Activated CD4-positive, alpha-beta T cell treated with anti-CD3 and anti-CD28 coated beads, Interleukin-2, amount 10 ng/mL, durations not matched to agents 24 days and 14 days (primary cell): ENCODE measurements at regions not wholly inside any gene's neighbourhood (a gene's known extent, or its start where the extent isn't known, plus 50 kb on each side); places are given as distances from the start of the nearest gene placed in this dataset.

ENCODE experiments used
- DNase-seq: peaks from one replicate; pipeline ENCODE4 v3.0.0; 2022
- H3K27ac Mint-ChIP-seq: one replicate; pipeline ENCODE4 v1.8.0; 2022; ENCODE audit warnings: mild to moderate bottlenecking, mixed read lengths
- H3K27me3 Mint-ChIP-seq: one replicate; pipeline ENCODE4 v1.8.0; 2022; ENCODE audit warnings: mixed read lengths
- H3K36me3 Mint-ChIP-seq: one replicate; pipeline ENCODE4 v1.8.0; 2022; ENCODE audit warnings: low read depth, mild to moderate bottlenecking, mixed read lengths
- H3K4me1 Mint-ChIP-seq: one replicate; pipeline ENCODE4 v1.8.0; 2021; ENCODE audit warnings: mixed read lengths
- H3K4me3 Mint-ChIP-seq: one replicate; pipeline ENCODE4 v1.8.0; 2022; ENCODE audit warnings: mild to moderate bottlenecking, moderate library complexity, mixed read lengths
- H3K9me3 Mint-ChIP-seq: one replicate; pipeline ENCODE4 v1.8.0; 2021; ENCODE audit warnings: mixed read lengths
- intact Hi-C: fragments of 100-400 bp; cut with micrococcal nuclease; formaldehyde crosslinking; loops from one replicate; pipeline ENCODE4 v1.15.1; 2023

GRCh38 chr15:70302360-70302759 lies 204.6 kb upstream of the TLE3 start:
- H3K27ac Mint-ChIP-seq: no peak overlapping the region
- H3K9me3 Mint-ChIP-seq: no peaks in the 10 kb centered on the region
- no peak overlapping the region for H3K4me3 Mint-ChIP-seq
- H3K27me3 Mint-ChIP-seq: peaks cover 18% of the 10 kb centered on the region
- intact Hi-C loops: loop anchor here (5.0 kb wide), 1 partner anchor 160 kb away; no protein-coding TSS in a partner anchor
- no peaks in the 10 kb centered on the region for H3K36me3 Mint-ChIP-seq
- peaks cover 9% of the 10 kb centered on the region for H3K4me1 Mint-ChIP-seq
- no peak for DNase-seq

GRCh38 chr15:70301396-70301795 lies 203.7 kb upstream of the TLE3 start:
- intact Hi-C loops: loop anchor here (2.0 to 5.0 kb wide), 2 partner anchors 43 to 159 kb away; no protein-coding TSS in a partner anchor
- Mint-ChIP-seq H3K27me3 (peaks cover 19% of the 10 kb centered on the region), H3K36me3 (no peaks in the 10 kb centered on the region), H3K4me1 (peaks cover 9% of the 10 kb centered on the region), H3K9me3 (no peaks in the 10 kb centered on the region), H3K27ac (no peak overlapping the region), H3K4me3 (no peak overlapping the region)
- no peak for DNase-seq

- peaks cover 9% of the 10 kb centered on the region for H3K4me1 Mint-ChIP-seq
- DNase-seq: peak; percentile 89
- H3K4me3 Mint-ChIP-seq: no peak overlapping the region
Measured at GRCh38 chr15:70299931-70300869, 202.5 kb upstream of the TLE3 start.

GRCh38 chr15:70297465-70298058 lies 199.8 kb upstream of the TLE3 start:
- H3K36me3 Mint-ChIP-seq: no peaks in the 10 kb centered on the region
- intact Hi-C loops: no loop called here
- peaks cover 9% of the 10 kb centered on the region for H3K4me1 Mint-ChIP-seq
- H3K9me3 Mint-ChIP-seq: no peaks in the 10 kb centered on the region
- H3K27me3 Mint-ChIP-seq: peaks cover 36% of the 10 kb centered on the region
- DNase-seq: no peak
- H3K27ac Mint-ChIP-seq: no peak overlapping the region
- H3K4me3 Mint-ChIP-seq: no peak overlapping the region

More at GRCh38 chr15:70299931-70300869, 202.5 kb upstream of the TLE3 start:
- H3K9me3 Mint-ChIP-seq: no peaks in the 10 kb centered on the region
- intact Hi-C loops: loop anchor here (1.0 to 5.0 kb wide), 3 partner anchors 41 to 192 kb away; no protein-coding TSS in a partner anchor
- H3K27me3 Mint-ChIP-seq: peaks cover 22% of the 10 kb centered on the region
- peak overlapping the region; percentile 41 for H3K27ac Mint-ChIP-seq
- no peaks in the 10 kb centered on the region for H3K36me3 Mint-ChIP-seq

- peaks cover 44% of the 10 kb centered on the region for H3K27me3 Mint-ChIP-seq
- no peak overlapping the region for H3K4me3 Mint-ChIP-seq
- H3K27ac Mint-ChIP-seq: no peak overlapping the region
- H3K36me3 Mint-ChIP-seq: no peaks in the 10 kb centered on the region
- no peaks in the 10 kb centered on the region for H3K9me3 Mint-ChIP-seq
- intact Hi-C loops: no loop called here
- no peak for DNase-seq
- no peaks in the 10 kb centered on the region for H3K4me1 Mint-ChIP-seq
Measured at GRCh38 chr15:70294731-70295305, 197.1 kb upstream of the TLE3 start.

- Mint-ChIP-seq H3K27ac (no peak overlapping the region), H3K4me3 (no peak overlapping the region), H3K9me3 (no peaks in the 10 kb centered on the region), H3K36me3 (no peaks in the 10 kb centered on the region), H3K27me3 (peaks cover 43% of the 10 kb centered on the region), H3K4me1 (no peaks in the 10 kb centered on the region)
- DNase-seq: no peak
- intact Hi-C loops: no loop called here
Measured at GRCh38 chr15:70293591-70294470, 196.1 kb upstream of the TLE3 start.

GRCh38 chr15:70293138-70293537 lies 195.4 kb upstream of the TLE3 start:
- Mint-ChIP-seq H3K9me3 (no peaks in the 10 kb centered on the region), H3K4me3 (no peak overlapping the region), H3K27ac (no peak overlapping the region), H3K4me1 (no peaks in the 10 kb centered on the region), H3K36me3 (no peaks in the 10 kb centered on the region), H3K27me3 (peaks cover 40% of the 10 kb centered on the region)
- no peak for DNase-seq
- intact Hi-C loops: no loop called here

- intact Hi-C loops: no loop called here
- H3K4me1 Mint-ChIP-seq: no peaks in the 10 kb centered on the region
- H3K9me3 Mint-ChIP-seq: no peaks in the 10 kb centered on the region
- no peaks in the 10 kb centered on the region for H3K36me3 Mint-ChIP-seq
- H3K27ac Mint-ChIP-seq: no peak overlapping the region
- DNase-seq: no peak
- H3K27me3 Mint-ChIP-seq: peaks cover 35% of the 10 kb centered on the region
- no peak overlapping the region for H3K4me3 Mint-ChIP-seq
Measured at GRCh38 chr15:70292076-70292760, 194.5 kb upstream of the TLE3 start.

- Mint-ChIP-seq H3K4me3 (no peak overlapping the region), H3K4me1 (no peaks in the 10 kb centered on the region), H3K36me3 (no peaks in the 10 kb centered on the region), H3K27me3 (peaks cover 32% of the 10 kb centered on the region), H3K9me3 (no peaks in the 10 kb centered on the region), H3K27ac (no peak overlapping the region)
- no peak for DNase-seq
- intact Hi-C loops: no loop called here
Measured at GRCh38 chr15:70291305-70292075, 193.8 kb upstream of the TLE3 start.

- Mint-ChIP-seq H3K4me1 (no peaks in the 10 kb centered on the region), H3K27me3 (peaks cover 32% of the 10 kb centered on the region), H3K36me3 (no peaks in the 10 kb centered on the region), H3K27ac (no peak overlapping the region), H3K9me3 (no peaks in the 10 kb centered on the region), H3K4me3 (no peak overlapping the region)
- no peak for DNase-seq
- intact Hi-C loops: no loop called here
Measured at GRCh38 chr15:70290708-70291107, 193.0 kb upstream of the TLE3 start.

GRCh38 chr15:70289191-70289955 lies 191.7 kb upstream of the TLE3 start:
- intact Hi-C loops: no loop called here
- no peak for DNase-seq
- no peaks in the 10 kb centered on the region for H3K9me3 Mint-ChIP-seq
- no peaks in the 10 kb centered on the region for H3K36me3 Mint-ChIP-seq
- H3K4me1 Mint-ChIP-seq: no peaks in the 10 kb centered on the region
- no peak overlapping the region for H3K4me3 Mint-ChIP-seq
- no peak overlapping the region for H3K27ac Mint-ChIP-seq
- peaks cover 30% of the 10 kb centered on the region for H3K27me3 Mint-ChIP-seq
